ENCODE measurements at regions not wholly inside any gene's neighbourhood (a gene's known extent, or its start where the extent isn't known, plus 50 kb on each side); places are given as distances from the start of the nearest gene placed in this dataset.

DNA sequence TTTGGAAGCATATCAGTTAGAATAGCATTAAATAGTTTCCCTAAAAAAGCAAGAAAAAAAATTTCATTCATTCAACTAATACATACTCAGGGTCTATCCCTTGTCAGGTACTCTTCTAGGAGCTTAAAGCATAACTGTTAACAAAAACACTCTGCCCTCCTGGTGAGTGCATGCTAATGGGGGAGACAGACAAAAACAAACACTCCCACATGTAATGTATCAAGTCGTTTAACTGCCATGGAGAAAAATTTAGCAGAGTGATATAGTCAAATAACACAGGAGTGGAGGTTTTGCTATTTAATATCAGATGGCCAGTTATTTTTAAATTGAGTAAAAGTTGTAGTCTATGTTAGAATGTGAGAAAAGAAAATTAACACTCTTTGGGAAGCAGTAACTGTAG is 254.5 kb upstream of the RARB start:
- no peaks in the 10 kb centered on the region for H3K4me1 ChIP-seq (ENCODE audit: low read depth, poor library complexity, severe bottlenecking)
- H3K4me3 ChIP-seq (IDR thresholded peaks at IDR 0.05; ENCODE audit: insufficient read depth, low read depth, low read length) = no peak overlapping the region
- TF ChIP-seq, protein P1, sequence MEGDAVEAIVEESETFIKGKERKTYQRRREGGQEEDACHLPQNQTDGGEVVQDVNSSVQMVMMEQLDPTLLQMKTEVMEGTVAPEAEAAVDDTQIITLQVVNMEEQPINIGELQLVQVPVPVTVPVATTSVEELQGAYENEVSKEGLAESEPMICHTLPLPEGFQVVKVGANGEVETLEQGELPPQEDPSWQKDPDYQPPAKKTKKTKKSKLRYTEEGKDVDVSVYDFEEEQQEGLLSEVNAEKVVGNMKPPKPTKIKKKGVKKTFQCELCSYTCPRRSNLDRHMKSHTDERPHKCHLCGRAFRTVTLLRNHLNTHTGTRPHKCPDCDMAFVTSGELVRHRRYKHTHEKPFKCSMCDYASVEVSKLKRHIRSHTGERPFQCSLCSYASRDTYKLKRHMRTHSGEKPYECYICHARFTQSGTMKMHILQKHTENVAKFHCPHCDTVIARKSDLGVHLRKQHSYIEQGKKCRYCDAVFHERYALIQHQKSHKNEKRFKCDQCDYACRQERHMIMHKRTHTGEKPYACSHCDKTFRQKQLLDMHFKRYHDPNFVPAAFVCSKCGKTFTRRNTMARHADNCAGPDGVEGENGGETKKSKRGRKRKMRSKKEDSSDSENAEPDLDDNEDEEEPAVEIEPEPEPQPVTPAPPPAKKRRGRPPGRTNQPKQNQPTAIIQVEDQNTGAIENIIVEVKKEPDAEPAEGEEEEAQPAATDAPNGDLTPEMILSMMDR (conservative IDR thresholded peaks at IDR 0.05; ENCODE audit: low read depth, low read length) = no peak
- H3K27me3 ChIP-seq (ENCODE audit: insufficient read depth, low read depth) = no peaks in the 10 kb centered on the region
- H3K27ac ChIP-seq = no peak overlapping the region
- no peaks in the 10 kb centered on the region for H3K36me3 ChIP-seq (ENCODE audit: insufficient read depth)
- H3K4me2 ChIP-seq = no peak overlapping the region
- H3K79me2 ChIP-seq (ENCODE audit: insufficient read depth, low read depth) = no peaks in the 10 kb centered on the region
- H2AFZ ChIP-seq (ENCODE audit: low read depth) = no peak overlapping the region
- no peak overlapping the region for H3K9ac ChIP-seq
- no peaks in the 10 kb centered on the region for H4K20me1 ChIP-seq (ENCODE audit: insufficient read depth)

DNA sequence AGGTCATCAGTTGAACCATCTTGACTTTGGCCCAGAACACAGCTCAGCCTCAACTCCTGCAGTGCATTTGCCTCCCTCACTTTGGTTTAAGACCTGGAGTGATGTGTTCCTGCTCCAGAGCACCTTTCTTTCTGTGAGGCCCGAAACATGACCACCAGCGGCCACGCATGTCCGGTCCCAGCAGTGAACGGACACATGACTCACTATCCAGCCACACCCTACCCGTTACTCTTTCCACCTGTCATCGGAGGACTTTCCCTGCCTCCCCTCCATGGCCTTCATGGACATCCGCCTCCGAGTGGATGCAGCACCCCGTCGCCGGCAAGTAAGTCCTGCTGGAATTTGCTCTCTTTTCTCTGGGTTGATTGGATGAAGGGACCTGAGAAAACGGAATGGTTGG is 253.8 kb upstream of the RARB start:
- no peak overlapping the region for H3K9ac ChIP-seq
- no peaks in the 10 kb centered on the region for H3K27me3 ChIP-seq (ENCODE audit: insufficient read depth, low read depth)
- no peaks in the 10 kb centered on the region for H3K79me2 ChIP-seq (ENCODE audit: insufficient read depth, low read depth)
- H2AFZ ChIP-seq (ENCODE audit: low read depth) = no peak overlapping the region
- no peak overlapping the region for H3K4me3 ChIP-seq (IDR thresholded peaks at IDR 0.05; ENCODE audit: insufficient read depth, low read depth, low read length)
- H3K27ac ChIP-seq = no peak overlapping the region
- no peak overlapping the region for H3K4me2 ChIP-seq
- H4K20me1 ChIP-seq (ENCODE audit: insufficient read depth) = no peaks in the 10 kb centered on the region
- no peaks in the 10 kb centered on the region for H3K36me3 ChIP-seq (ENCODE audit: insufficient read depth)
- TF ChIP-seq, protein P1 (conservative IDR thresholded peaks at IDR 0.05; ENCODE audit: low read depth, low read length) = no peak
- H3K4me1 ChIP-seq (ENCODE audit: low read depth, poor library complexity, severe bottlenecking) = no peaks in the 10 kb centered on the region

DNA sequence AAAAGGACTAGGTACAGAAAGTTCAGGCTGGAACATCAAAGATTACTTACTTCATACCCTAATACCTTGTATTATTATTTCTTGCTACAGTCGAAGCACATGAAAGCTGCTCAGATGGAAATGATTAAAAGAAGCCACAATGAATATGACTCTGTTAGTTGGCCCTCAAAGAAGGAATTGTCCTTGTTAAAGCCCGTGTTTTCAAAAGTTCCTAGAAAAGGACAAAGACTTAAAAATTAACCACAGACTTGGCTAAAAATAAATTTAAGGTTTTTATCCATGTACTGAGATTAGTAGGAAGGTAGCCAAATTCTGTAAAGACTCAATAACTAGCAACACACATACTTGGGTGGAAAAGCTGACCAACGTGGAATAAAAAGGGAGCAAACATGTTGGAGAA is 251.0 kb upstream of the RARB start:
- Histone ChIP-seq H3K27me3 (ENCODE audit: insufficient read depth, low read depth) (no peaks in the 10 kb centered on the region), H3K27ac (no peak overlapping the region), H3K4me3 (IDR thresholded peaks at IDR 0.05; ENCODE audit: insufficient read depth, low read depth, low read length) (no peak overlapping the region), H3K79me2 (ENCODE audit: insufficient read depth, low read depth) (no peaks in the 10 kb centered on the region), H3K4me2 (no peak overlapping the region), H4K20me1 (ENCODE audit: insufficient read depth) (no peaks in the 10 kb centered on the region), H3K9ac (no peak overlapping the region), H2AFZ (ENCODE audit: low read depth) (no peak overlapping the region), H3K4me1 (ENCODE audit: low read depth, poor library complexity, severe bottlenecking) (no peaks in the 10 kb centered on the region), H3K36me3 (ENCODE audit: insufficient read depth) (no peaks in the 10 kb centered on the region)
- TF ChIP-seq, protein P1 (conservative IDR thresholded peaks at IDR 0.05; ENCODE audit: low read depth, low read length) = no peak

DNA sequence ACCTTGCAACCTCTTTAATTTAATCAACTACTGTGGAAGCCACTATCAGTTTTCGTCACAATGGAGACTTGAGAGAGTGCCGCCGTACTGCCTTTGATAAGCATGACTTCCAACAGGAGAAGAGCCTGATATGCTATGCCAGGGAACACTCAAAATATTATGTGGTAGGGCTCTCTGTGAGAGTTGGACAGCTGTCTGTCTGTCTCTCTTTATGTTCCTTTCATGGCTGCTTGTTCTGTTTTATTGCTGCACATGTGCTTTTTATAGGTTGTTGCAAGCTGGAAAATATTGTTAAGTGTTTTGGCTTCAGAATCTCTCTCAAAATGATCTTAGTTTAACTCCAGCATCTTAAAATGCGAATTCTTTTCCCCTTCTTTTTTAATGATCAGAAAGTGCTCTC is 249.4 kb upstream of the RARB start:
- Histone ChIP-seq H3K9ac (no peak overlapping the region), H4K20me1 (ENCODE audit: insufficient read depth) (no peaks in the 10 kb centered on the region), H3K4me1 (ENCODE audit: low read depth, poor library complexity, severe bottlenecking) (no peaks in the 10 kb centered on the region), H3K27ac (no peak overlapping the region), H2AFZ (ENCODE audit: low read depth) (no peak overlapping the region), H3K27me3 (ENCODE audit: insufficient read depth, low read depth) (no peaks in the 10 kb centered on the region), H3K4me3 (IDR thresholded peaks at IDR 0.05; ENCODE audit: insufficient read depth, low read depth, low read length) (no peak overlapping the region), H3K4me2 (no peak overlapping the region), H3K36me3 (ENCODE audit: insufficient read depth) (no peaks in the 10 kb centered on the region), H3K79me2 (ENCODE audit: insufficient read depth, low read depth) (no peaks in the 10 kb centered on the region)
- TF ChIP-seq, protein P1 (conservative IDR thresholded peaks at IDR 0.05; ENCODE audit: low read depth, low read length) = no peak

DNA sequence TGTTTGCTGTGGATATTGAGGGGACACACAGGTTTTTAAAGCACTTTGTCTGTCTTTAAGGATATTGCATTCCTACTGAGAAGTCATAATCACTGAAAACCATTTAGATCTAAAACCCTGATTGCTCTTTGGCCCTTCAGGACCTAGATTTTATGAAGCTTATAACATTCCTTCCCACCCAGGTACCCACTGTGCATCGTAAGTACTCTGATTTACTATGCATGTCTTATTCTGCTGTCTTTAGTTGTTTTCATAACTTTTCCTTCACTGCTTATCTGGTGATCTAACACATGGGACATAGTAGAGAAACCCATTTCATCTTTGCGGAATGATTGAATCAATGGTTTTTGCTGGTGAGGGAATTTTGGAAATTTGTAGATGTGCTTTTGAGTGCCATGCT is 247.0 kb upstream of the RARB start:
- Histone ChIP-seq H3K79me2 (ENCODE audit: insufficient read depth, low read depth) (no peaks in the 10 kb centered on the region), H3K4me3 (IDR thresholded peaks at IDR 0.05; ENCODE audit: insufficient read depth, low read depth, low read length) (no peak overlapping the region), H3K36me3 (ENCODE audit: insufficient read depth) (no peaks in the 10 kb centered on the region), H3K4me2 (no peak overlapping the region), H3K27ac (no peak overlapping the region), H4K20me1 (ENCODE audit: insufficient read depth) (no peaks in the 10 kb centered on the region), H3K9ac (no peak overlapping the region), H2AFZ (ENCODE audit: low read depth) (no peak overlapping the region), H3K27me3 (ENCODE audit: insufficient read depth, low read depth) (no peaks in the 10 kb centered on the region), H3K4me1 (ENCODE audit: low read depth, poor library complexity, severe bottlenecking) (no peaks in the 10 kb centered on the region)
- TF ChIP-seq, protein P1 (conservative IDR thresholded peaks at IDR 0.05; ENCODE audit: low read depth, low read length) = no peak

All from KMS-11 (cell line).